ENCODE measurements at regions not wholly inside any gene's neighbourhood (a gene's known extent, or its start where the extent isn't known, plus 50 kb on each side); places are given as distances from the start of the nearest gene placed in this dataset.

GRCh38 chr16:80883816-80884215, 79.4 kb upstream of the CDYL2 start:
- H3K27me3 ChIP-seq: no peaks in the 10 kb centered on the region
- H3K4me3 ChIP-seq: no peak overlapping the region

GRCh38 chr16:80883159-80883642, 78.8 kb upstream of the CDYL2 start:
- no peaks in the 10 kb centered on the region for H3K9me3 ChIP-seq
- no peak overlapping the region for H3K4me3 ChIP-seq
- no peaks in the 10 kb centered on the region for H3K27me3 ChIP-seq
- H3K36me3 ChIP-seq: no peaks in the 10 kb centered on the region
- DNase-seq: no peak

More at GRCh38 chr16:80883816-80884215, 79.4 kb upstream of the CDYL2 start:
- DNase-seq: no peak
- no peaks in the 10 kb centered on the region for H3K36me3 ChIP-seq
- H3K9me3 ChIP-seq: no peaks in the 10 kb centered on the region

- Histone ChIP-seq H3K36me3 (no peaks in the 10 kb centered on the region), H3K9me3 (no peaks in the 10 kb centered on the region), H3K27me3 (no peaks in the 10 kb centered on the region), H3K4me3 (no peak overlapping the region)
- no peak for DNase-seq
Observed at GRCh38 chr16:80875616-80876015, 71.2 kb upstream of the CDYL2 start.

- H3K9me3 ChIP-seq: no peaks in the 10 kb centered on the region
- H3K36me3 ChIP-seq: no peaks in the 10 kb centered on the region
- no peak overlapping the region for H3K4me3 ChIP-seq
- no peaks in the 10 kb centered on the region for H3K27me3 ChIP-seq
- DNase-seq: no peak
Observed at GRCh38 chr16:80874925-80875324, 70.5 kb upstream of the CDYL2 start.

- H3K36me3 ChIP-seq: no peaks in the 10 kb centered on the region
- no peak overlapping the region for H3K4me3 ChIP-seq
- no peaks in the 10 kb centered on the region for H3K27me3 ChIP-seq
- DNase-seq: no peak
- H3K9me3 ChIP-seq: no peaks in the 10 kb centered on the region
Observed at GRCh38 chr16:80862160-80862705, 57.8 kb upstream of the CDYL2 start.

Data from MG63 (cell line).